Sigmoid colon (tissue), 4 donors: ENCODE measurements at regions not wholly inside any gene's neighbourhood (a gene's known extent, or its start where the extent isn't known, plus 50 kb on each side); places are given as distances from the start of the nearest gene placed in this dataset.

Source experiments
- POLR2A ChIP-seq, 2 donors: fragments of 450-650 bp; IDR thresholded peaks; one replicate each; pipeline ENCODE4 v1.6.1; 2016; ENCODE audit warnings: antibody characterized with exemption in 2 of 2, mild to moderate bottlenecking in 2 of 2, moderate library complexity in 2 of 2
- POLR2AphosphoS5 ChIP-seq, 4 donors: sonication (generic); formaldehyde crosslinking; IDR thresholded peaks; one replicate each; pipeline ENCODE4 v1.6.1; 2017; ENCODE audit warnings: antibody characterized with exemption in 4 of 4

DNA sequence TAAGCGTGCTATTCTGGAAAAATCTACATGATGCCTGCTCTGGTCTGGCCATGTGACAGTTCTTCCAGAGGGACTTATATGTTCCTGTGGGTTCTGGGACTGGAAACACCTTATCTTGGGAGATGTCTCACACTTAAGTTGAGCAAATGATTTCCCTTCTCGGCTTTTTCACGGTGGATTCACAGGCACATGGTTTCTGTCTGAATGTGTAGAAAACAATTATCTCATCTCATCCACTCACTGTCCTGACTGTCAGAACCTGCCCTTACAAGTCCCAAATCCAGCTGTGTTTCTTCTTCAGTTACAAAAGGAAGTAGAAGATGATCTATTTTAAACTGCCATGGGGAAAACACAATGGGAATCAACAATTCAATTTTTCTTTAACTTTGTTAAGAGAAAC is 184.0 kb downstream of the SYK start:
- TF ChIP-seq POLR2A (IDR thresholded peaks at IDR 0.05) (no peak), POLR2AphosphoS5 (IDR thresholded peaks at IDR 0.05) (no peak)
